DMS79 (cell line): ENCODE measurements at regions not wholly inside any gene's neighbourhood (a gene's known extent, or its start where the extent isn't known, plus 50 kb on each side); places are given as distances from the start of the nearest gene placed in this dataset.

Source experiments
- DNase-seq: peaks from one replicate; lab custom pipeline; 2025; lab: John Stamatoyannopoulos, UW

GRCh38 chr15:96264801-96265515 is 65.5 kb upstream of the NR2F2 start:
- no peak for DNase-seq

GRCh38 chr15:96266456-96266855 is 64.0 kb upstream of the NR2F2 start:
- DNase-seq = no peak

- no peak for DNase-seq
Observed at GRCh38 chr15:96267463-96267862, 63.0 kb upstream of the NR2F2 start.

GRCh38 chr15:96268442-96269204 is 61.9 kb upstream of the NR2F2 start:
- no peak for DNase-seq

GRCh38 chr15:96270581-96271172 is 59.8 kb upstream of the NR2F2 start:
- DNase-seq = no peak

- DNase-seq = no peak
Observed at GRCh38 chr15:96272427-96272826, 58.1 kb upstream of the NR2F2 start.

- DNase-seq = no peak
Observed at GRCh38 chr15:96273317-96274086, 57.0 kb upstream of the NR2F2 start.

GRCh38 chr15:96274087-96274440 is 56.4 kb upstream of the NR2F2 start:
- no peak for DNase-seq

GRCh38 chr15:96274698-96275097 is 55.8 kb upstream of the NR2F2 start:
- no peak for DNase-seq

- DNase-seq = no peak
Observed at GRCh38 chr15:96276438-96277210, 53.9 kb upstream of the NR2F2 start.
